Hepatocyte (in vitro differentiated cells): ENCODE measurements at regions not wholly inside any gene's neighbourhood (a gene's known extent, or its start where the extent isn't known, plus 50 kb on each side); places are given as distances from the start of the nearest gene placed in this dataset.

ENCODE experiments used
- DNase-seq: peaks from one replicate; pipeline ENCODE4 v3.0.0-alpha.2; 2016; ENCODE audit warnings: low spot score
- H2AFZ ChIP-seq: fragments of 200-600 bp; sonication (generic); 2 replicates; pipeline ENCODE4 v1.6.0; 2016; ENCODE audit warnings: antibody characterized with exemption, mild to moderate bottlenecking
- H3K27ac ChIP-seq: fragments of 200-600 bp; sonication (generic); 2 replicates; pipeline ENCODE4 v1.5.1; 2016; ENCODE audit warnings: mild to moderate bottlenecking
- H3K27me3 ChIP-seq: fragments of 200-600 bp; sonication (generic); 2 replicates; pipeline ENCODE4 v1.6.1; 2016
- H3K36me3 ChIP-seq: fragments of 200-600 bp; sonication (generic); replicated peaks from 2 replicates; pipeline ENCODE4 v1.5.1; 2016; ENCODE audit warnings: low read depth; ENCODE audit not compliant: insufficient read depth
- H3K4me1 ChIP-seq: fragments of 200-600 bp; sonication (generic); 2 replicates; pipeline ENCODE4 v1.5.1; 2016; ENCODE audit warnings: mild to moderate bottlenecking, moderate library complexity; ENCODE audit not compliant: insufficient read depth
- H3K4me2 ChIP-seq: fragments of 200-600 bp; sonication (generic); 2 replicates; pipeline ENCODE4 v1.6.0; 2016
- H3K4me3 ChIP-seq: fragments of 200-600 bp; sonication (generic); 2 replicates; pipeline ENCODE4 v1.5.1; 2016; ENCODE audit warnings: mild to moderate bottlenecking
- H3K79me2 ChIP-seq: fragments of 200-600 bp; sonication (generic); 2 replicates; pipeline ENCODE4 v1.6.0; 2017; ENCODE audit warnings: mild to moderate bottlenecking
- H3K9me2 ChIP-seq: fragments of 200-600 bp; sonication (generic); replicated peaks from 2 replicates; pipeline ENCODE4 v1.6.0; 2017; ENCODE audit warnings: mild to moderate bottlenecking; ENCODE audit not compliant: insufficient read depth
- H3K9me3 ChIP-seq: fragments of 200-600 bp; sonication (generic); 2 replicates; pipeline ENCODE4 v1.5.1; 2016; ENCODE audit warnings: low read depth, mild to moderate bottlenecking
- H4K20me1 ChIP-seq: fragments of 200-600 bp; sonication (generic); 2 replicates; pipeline ENCODE4 v1.6.0; 2016; ENCODE audit warnings: mild to moderate bottlenecking; ENCODE audit not compliant: insufficient read depth, poor library complexity, severe bottlenecking
- EZH2 ChIP-seq: fragments of 200-600 bp; sonication (generic); IDR thresholded peaks from 2 replicates; pipeline ENCODE4 v1.6.1; 2016; ENCODE audit warnings: antibody characterized with exemption, mild to moderate bottlenecking, borderline replicate concordance
- EZH2phosphoT487 ChIP-seq: fragments of 200-600 bp; sonication (generic); IDR thresholded peaks from one replicate; pipeline ENCODE4 v1.6.1; 2018; ENCODE audit warnings: antibody characterized with exemption, mild to moderate bottlenecking, low read depth, moderate library complexity; ENCODE audit not compliant: unreplicated experiment, severe bottlenecking
- WGBS: methylation state at CpG from one replicate; pipeline ENCODE4 v1.1.6; 2016; ENCODE audit warnings: low lambda C conversion rate; ENCODE audit errors: missing lambda C conversion rate; 5-methylcytosine and 5-hydroxymethylcytosine counted together
- TF ChIP-seq, protein P1 (sequence below): fragments of 200-600 bp; sonication (generic); IDR thresholded peaks from 2 replicates; pipeline ENCODE4 v1.5.1; 2016; ENCODE audit warnings: antibody characterized with exemption, mild to moderate bottlenecking; ENCODE audit not compliant: poor library complexity

DNA sequence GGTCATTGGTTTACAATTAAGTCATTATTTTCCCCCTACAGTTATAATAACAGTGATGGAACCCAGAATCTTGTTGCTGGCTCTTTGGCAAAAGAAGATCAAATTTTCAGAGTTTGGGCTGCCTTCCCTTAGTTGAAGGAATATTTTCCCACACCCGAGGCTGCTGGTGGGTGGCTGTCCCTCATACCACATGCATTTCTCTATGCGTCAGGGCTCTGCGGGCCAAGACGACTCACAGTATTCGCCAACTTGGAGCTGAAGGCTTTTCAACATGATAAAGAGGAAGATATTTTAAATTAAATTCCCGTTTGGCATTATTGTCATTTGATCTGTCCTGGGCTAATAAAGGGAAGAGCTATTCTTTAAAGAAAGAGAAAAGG lies 102.2 kb upstream of the SASH1 start:
- Histone ChIP-seq H3K79me2 (no peaks in the 10 kb centered on the region), H3K27me3 (no peaks in the 10 kb centered on the region), H3K36me3 (no peaks in the 10 kb centered on the region), H4K20me1 (no peaks in the 10 kb centered on the region), H3K9me3 (no peaks in the 10 kb centered on the region), H3K4me1 (no peaks in the 10 kb centered on the region), H3K27ac (no peak overlapping the region), H3K4me2 (no peak overlapping the region), H3K9me2 (no peaks in the 10 kb centered on the region), H3K4me3 (no peak overlapping the region), H2AFZ (no peak overlapping the region)
- no peak for DNase-seq
- no peak for TF ChIP-seq EZH2phosphoT487
- no peak for TF ChIP-seq EZH2
- TF ChIP-seq, protein P1, sequence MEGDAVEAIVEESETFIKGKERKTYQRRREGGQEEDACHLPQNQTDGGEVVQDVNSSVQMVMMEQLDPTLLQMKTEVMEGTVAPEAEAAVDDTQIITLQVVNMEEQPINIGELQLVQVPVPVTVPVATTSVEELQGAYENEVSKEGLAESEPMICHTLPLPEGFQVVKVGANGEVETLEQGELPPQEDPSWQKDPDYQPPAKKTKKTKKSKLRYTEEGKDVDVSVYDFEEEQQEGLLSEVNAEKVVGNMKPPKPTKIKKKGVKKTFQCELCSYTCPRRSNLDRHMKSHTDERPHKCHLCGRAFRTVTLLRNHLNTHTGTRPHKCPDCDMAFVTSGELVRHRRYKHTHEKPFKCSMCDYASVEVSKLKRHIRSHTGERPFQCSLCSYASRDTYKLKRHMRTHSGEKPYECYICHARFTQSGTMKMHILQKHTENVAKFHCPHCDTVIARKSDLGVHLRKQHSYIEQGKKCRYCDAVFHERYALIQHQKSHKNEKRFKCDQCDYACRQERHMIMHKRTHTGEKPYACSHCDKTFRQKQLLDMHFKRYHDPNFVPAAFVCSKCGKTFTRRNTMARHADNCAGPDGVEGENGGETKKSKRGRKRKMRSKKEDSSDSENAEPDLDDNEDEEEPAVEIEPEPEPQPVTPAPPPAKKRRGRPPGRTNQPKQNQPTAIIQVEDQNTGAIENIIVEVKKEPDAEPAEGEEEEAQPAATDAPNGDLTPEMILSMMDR = no peak
- WGBS = 69% methylated on average over 6 of the region's 6 CpGs

DNA sequence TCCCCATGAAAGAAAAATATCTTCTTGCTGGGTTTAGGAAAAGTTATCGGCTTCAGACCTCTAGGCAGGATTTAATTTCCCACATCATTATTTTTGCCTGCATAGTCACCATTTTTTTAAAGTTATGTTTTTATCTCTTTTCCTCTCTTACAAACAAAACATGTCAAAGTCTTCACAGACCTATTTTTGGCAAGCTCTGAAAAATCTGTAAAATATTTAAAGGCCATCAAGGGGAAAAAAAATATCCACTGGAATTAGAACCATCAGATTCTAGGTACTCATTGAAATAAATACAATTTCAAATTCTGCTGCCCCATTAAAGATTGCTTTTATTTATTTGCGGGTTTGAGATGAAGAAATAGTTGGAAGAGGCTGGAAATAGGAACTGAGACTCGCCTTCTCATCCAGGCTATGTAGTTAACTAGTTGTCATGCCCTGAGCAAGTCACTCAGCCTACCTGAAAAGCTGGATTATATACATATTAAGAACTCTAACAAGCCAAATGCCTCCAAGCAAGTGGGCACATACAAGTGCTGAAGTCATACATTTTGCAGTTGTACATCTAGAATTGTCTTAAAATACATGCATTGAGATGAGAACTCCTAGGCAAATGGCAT lies 101.7 kb upstream of the SASH1 start:
- no peaks in the 10 kb centered on the region for H4K20me1 ChIP-seq
- no peak for DNase-seq
- H3K4me3 ChIP-seq = no peak overlapping the region
- H3K9me3 ChIP-seq = no peaks in the 10 kb centered on the region
- no peaks in the 10 kb centered on the region for H3K9me2 ChIP-seq
- 95% methylated on average over 3 of the region's 3 CpGs for WGBS
- no peaks in the 10 kb centered on the region for H3K27me3 ChIP-seq
- H3K79me2 ChIP-seq = no peaks in the 10 kb centered on the region
- H3K36me3 ChIP-seq = no peaks in the 10 kb centered on the region
- no peak overlapping the region for H3K4me2 ChIP-seq
- H3K27ac ChIP-seq = no peak overlapping the region
- no peaks in the 10 kb centered on the region for H3K4me1 ChIP-seq
- TF ChIP-seq, protein P1 = no peak
- TF ChIP-seq EZH2 = no peak
- TF ChIP-seq EZH2phosphoT487 = no peak
- H2AFZ ChIP-seq = no peak overlapping the region

DNA sequence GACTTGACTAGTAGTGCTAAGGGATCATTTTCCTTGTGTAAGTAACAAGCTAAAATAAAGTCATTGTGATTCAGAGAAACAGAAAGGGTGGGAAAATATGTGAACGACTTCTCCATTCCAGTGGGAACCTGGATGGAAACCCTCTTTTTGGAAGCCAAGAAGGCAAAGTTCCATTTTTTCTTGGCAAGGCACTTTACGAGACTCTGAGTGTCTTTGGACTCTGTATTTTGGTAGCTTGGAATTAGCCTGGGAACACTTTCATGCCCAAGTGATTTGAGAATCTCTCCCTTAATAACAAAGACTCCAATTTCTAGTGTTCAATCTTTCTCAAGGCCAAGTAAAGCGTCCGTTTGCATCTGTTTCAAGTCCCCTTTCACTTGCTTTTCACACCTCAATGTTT lies 100.5 kb upstream of the SASH1 start:
- Histone ChIP-seq H3K36me3 (no peaks in the 10 kb centered on the region), H3K4me1 (no peaks in the 10 kb centered on the region), H3K9me2 (no peaks in the 10 kb centered on the region), H3K4me2 (no peak overlapping the region), H3K27ac (no peak overlapping the region), H2AFZ (no peak overlapping the region), H3K79me2 (no peaks in the 10 kb centered on the region), H3K9me3 (no peaks in the 10 kb centered on the region), H3K4me3 (no peak overlapping the region), H4K20me1 (no peaks in the 10 kb centered on the region), H3K27me3 (no peaks in the 10 kb centered on the region)
- no peak for DNase-seq
- TF ChIP-seq EZH2 (no peak), EZH2phosphoT487 (no peak)
- WGBS = 86% methylated on average over 4 of the region's 4 CpGs

DNA sequence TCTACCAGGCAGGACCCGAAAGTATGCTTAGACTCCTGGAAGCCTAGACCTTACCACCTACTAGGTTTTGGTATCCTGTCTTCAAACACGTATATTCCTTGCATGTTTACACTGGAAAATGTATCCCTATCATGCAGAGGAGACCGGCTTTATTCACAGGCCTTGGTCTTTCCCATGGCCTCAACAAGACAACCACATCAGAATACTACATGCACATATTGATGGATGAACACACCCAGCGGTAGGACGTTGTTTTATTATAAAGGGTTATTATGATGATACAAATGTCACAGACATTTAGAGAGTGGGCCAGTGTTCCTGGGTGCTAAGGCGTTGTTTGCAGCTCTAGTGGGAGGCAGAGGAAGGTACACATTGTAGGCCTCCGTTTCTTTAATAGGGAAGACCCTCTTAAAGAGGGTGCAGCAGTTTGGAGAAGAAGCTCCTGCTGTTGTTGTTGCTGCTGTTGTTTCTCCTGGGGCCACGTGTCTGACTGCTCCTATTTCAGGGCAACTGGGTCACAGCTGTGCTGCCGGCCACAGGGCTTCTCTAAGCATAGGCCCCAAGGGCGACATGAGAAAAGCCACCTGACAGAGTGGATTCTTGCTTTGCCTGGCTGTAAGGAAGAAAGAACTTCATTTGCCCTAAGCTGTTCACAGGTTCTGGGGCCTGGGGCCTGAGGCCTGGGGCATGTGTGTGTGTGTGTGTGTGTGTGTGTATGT lies 98.3 kb upstream of the SASH1 start:
- H3K9me3 ChIP-seq = no peaks in the 10 kb centered on the region
- no peak overlapping the region for H2AFZ ChIP-seq
- H3K27ac ChIP-seq = no peak overlapping the region
- DNase-seq = no peak
- no peaks in the 10 kb centered on the region for H3K36me3 ChIP-seq
- no peaks in the 10 kb centered on the region for H3K27me3 ChIP-seq
- no peak overlapping the region for H3K4me2 ChIP-seq
- no peaks in the 10 kb centered on the region for H3K9me2 ChIP-seq
- TF ChIP-seq, protein P1 = no peak
- TF ChIP-seq EZH2 (no peak), EZH2phosphoT487 (no peak)
- no peaks in the 10 kb centered on the region for H3K4me1 ChIP-seq
- no peaks in the 10 kb centered on the region for H3K79me2 ChIP-seq
- H4K20me1 ChIP-seq = no peaks in the 10 kb centered on the region
- 81% methylated on average over 10 of the region's 10 CpGs for WGBS
- no peak overlapping the region for H3K4me3 ChIP-seq
